ENCODE measurements at regions not wholly inside any gene's neighbourhood (a gene's known extent, or its start where the extent isn't known, plus 50 kb on each side); places are given as distances from the start of the nearest gene placed in this dataset.

DNA sequence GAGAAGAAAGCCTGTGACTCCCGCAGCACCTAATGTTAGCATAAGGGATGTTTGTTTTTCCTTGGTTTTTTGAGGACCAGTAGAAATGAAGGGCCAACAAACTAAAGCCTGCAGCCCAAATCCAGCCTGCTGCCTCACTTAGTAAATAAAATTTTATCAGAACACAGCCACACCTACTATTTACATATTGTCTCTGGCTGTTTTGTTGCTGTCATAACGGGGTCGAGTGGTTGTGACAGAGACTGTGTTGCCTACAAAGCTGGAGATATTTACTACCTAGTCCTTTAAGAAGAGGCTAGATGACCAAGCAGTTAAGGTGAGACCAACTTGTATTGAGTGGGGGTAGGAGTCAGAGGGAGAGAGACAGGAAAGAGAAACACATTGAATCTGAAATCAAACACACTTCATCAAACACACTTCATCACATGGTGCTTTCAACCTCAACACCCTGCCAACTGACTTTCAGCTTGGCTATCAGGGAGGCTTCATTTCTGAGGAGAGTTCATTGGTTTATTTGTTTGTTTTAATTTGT is 546.3 kb upstream of the CDH11 start:
- no peak for TF ChIP-seq CTCF (IDR thresholded peaks at IDR 0.05)
- Histone ChIP-seq H3K9me3 (peaks cover 0 to 7% (median 0%) of the 10 kb centered on the region in 11 donors), H3K4me3 (no peak overlapping the region), H3K27me3 (no peaks in the 10 kb centered on the region), H3K4me1 (no peaks in the 10 kb centered on the region), H3K36me3 (no peaks in the 10 kb centered on the region), H3K27ac (no peak overlapping the region)
- no peak for ATAC-seq
- no peak for DNase-seq
- 60 to 77% methylated on average over 3 of the region's 3 CpGs for WGBS, 2 donors
- intact Hi-C loops (cut with DNase I) = no loop called here

GRCh38 chr16:65667011-65667578 is 545.2 kb upstream of the CDH11 start:
- Histone ChIP-seq H3K27me3 (no peaks in the 10 kb centered on the region), H3K27ac (no peak overlapping the region), H3K4me1 (no peaks in the 10 kb centered on the region), H3K36me3 (no peaks in the 10 kb centered on the region), H3K4me3 (no peak overlapping the region), H3K9me3 (peaks cover 0 to 6% (median 0%) of the 10 kb centered on the region in 11 donors)
- 94 to 97% methylated on average over 7 of the region's 7 CpGs for WGBS, 2 donors
- ATAC-seq (no peak), DNase-seq (no peak)
- TF ChIP-seq CTCF (IDR thresholded peaks at IDR 0.05) = no peak
- intact Hi-C loops (cut with DNase I) = no loop called here

GRCh38 chr16:65666132-65666941 is 544.5 kb upstream of the CDH11 start:
- no peak for TF ChIP-seq CTCF (IDR thresholded peaks at IDR 0.05)
- intact Hi-C loops (cut with DNase I) = no loop called here
- DNase-seq = no peak

GRCh38 chr16:65665586-65665985 is 543.7 kb upstream of the CDH11 start:
- H3K27ac ChIP-seq = no peak overlapping the region
- intact Hi-C loops (cut with DNase I) = no loop called here
- ATAC-seq (no peak), DNase-seq (no peak)
- H3K4me3 ChIP-seq = no peak overlapping the region
- WGBS, 2 donors = 70 to 75% methylated on average over 3 of the region's 3 CpGs
- no peaks in the 10 kb centered on the region for H3K36me3 ChIP-seq
- peaks cover 0 to 4% (median 0%) of the 10 kb centered on the region in 11 donors for H3K9me3 ChIP-seq
- TF ChIP-seq CTCF (IDR thresholded peaks at IDR 0.05) = no peak
- no peaks in the 10 kb centered on the region for H3K27me3 ChIP-seq
- H3K4me1 ChIP-seq = no peaks in the 10 kb centered on the region

More at GRCh38 chr16:65666132-65666941, 544.5 kb upstream of the CDH11 start:
- WGBS, 2 donors = 91 to 95% methylated on average over 11 of the region's 11 CpGs
- no peak overlapping the region for H3K4me3 ChIP-seq
- peaks cover 0 to 4% (median 0%) of the 10 kb centered on the region in 11 donors for H3K9me3 ChIP-seq
- no peaks in the 10 kb centered on the region for H3K27me3 ChIP-seq
- no peak for ATAC-seq
- no peaks in the 10 kb centered on the region for H3K36me3 ChIP-seq
- H3K4me1 ChIP-seq = no peaks in the 10 kb centered on the region
- no peak overlapping the region for H3K27ac ChIP-seq
